ENCODE measurements at regions not wholly inside any gene's neighbourhood (a gene's known extent, or its start where the extent isn't known, plus 50 kb on each side); places are given as distances from the start of the nearest gene placed in this dataset.

GRCh38 chr16:13325396-13325795 lies 424.0 kb downstream of the SHISA9 start:
- TF ChIP-seq, protein P1, sequence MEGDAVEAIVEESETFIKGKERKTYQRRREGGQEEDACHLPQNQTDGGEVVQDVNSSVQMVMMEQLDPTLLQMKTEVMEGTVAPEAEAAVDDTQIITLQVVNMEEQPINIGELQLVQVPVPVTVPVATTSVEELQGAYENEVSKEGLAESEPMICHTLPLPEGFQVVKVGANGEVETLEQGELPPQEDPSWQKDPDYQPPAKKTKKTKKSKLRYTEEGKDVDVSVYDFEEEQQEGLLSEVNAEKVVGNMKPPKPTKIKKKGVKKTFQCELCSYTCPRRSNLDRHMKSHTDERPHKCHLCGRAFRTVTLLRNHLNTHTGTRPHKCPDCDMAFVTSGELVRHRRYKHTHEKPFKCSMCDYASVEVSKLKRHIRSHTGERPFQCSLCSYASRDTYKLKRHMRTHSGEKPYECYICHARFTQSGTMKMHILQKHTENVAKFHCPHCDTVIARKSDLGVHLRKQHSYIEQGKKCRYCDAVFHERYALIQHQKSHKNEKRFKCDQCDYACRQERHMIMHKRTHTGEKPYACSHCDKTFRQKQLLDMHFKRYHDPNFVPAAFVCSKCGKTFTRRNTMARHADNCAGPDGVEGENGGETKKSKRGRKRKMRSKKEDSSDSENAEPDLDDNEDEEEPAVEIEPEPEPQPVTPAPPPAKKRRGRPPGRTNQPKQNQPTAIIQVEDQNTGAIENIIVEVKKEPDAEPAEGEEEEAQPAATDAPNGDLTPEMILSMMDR (conservative IDR thresholded peaks at IDR 0.05; ENCODE audit: low read length): no peak
- TF ChIP-seq EZH2phosphoT487 (IDR thresholded peaks at IDR 0.05; ENCODE audit: borderline replicate concordance, low read depth, low read length): no peak

Measured in OCI-LY7 (cell line).